ENCODE measurements at regions not wholly inside any gene's neighbourhood (a gene's known extent, or its start where the extent isn't known, plus 50 kb on each side); places are given as distances from the start of the nearest gene placed in this dataset.
A peak's percentile ranks its signal among the peaks of the same experiment; 100 is the strongest.

DNA sequence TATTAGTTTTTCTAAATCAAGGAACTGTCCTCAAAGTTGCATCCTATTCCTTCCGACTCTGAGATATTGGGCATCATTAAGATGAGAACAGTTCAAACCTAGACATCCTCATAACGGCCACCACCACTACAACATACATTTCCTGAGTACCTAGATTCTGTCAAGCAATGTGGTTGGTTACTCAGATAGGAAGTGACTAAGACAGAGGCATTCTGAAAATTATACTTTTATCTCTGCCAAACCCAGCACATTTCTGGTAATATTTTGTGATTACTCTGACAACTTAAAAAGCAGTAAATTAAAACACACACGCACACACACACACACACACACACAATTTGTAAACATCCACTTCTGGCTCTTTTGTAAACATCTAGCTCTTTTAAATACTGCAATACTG is 291.2 kb upstream of the MEOX2 start:
- DNase-seq = peak; percentile 23 to 46

DNA sequence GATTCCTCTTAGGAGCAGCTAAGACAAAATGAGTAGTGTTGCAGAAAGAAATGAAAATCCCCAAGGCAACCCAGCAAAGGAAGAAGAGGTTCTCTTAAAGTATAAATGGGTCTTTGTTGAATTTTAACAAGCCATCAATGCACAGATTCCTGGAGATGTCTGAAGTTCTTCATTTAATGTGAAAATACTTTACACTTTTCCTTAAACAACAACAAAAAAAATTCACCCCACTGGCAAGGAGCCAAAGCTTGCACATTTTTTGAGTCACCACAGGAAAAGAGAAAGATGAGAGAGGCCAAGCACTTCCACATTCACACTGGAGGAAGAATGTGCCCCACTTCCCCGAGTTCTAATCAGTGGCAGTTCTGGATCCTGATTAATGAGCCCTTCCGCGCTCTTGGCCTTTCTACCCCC is 286.4 kb upstream of the MEOX2 start:
- peak; percentile 2 to 8 for DNase-seq

DNA sequence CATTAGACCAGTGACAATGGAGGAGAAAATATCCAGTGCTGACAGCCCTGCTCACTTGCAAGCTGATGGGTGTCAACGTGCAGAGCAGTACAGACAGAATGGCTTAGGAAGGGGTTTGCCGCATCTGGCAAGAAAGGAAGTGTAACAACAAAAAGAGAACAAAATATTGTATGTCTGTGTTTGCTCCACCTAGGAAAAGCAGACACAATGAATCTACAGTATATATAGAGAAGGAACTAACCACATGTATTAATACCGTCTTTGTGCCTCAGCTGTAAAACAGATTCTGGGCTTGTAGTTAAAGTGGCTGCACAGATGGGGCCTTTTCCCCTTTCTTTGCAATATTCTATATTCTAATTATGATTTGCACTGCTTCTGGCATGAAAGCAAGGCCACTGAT is 281.1 kb upstream of the MEOX2 start:
- DNase-seq = peak in 1 of 2 experiments; percentile 0

GRCh38 chr7:15967121-15967520 is 280.6 kb upstream of the MEOX2 start:
- no peak for DNase-seq

GRCh38 chr7:15963206-15963605 is 276.7 kb upstream of the MEOX2 start:
- DNase-seq = peak in 1 of 2 experiments; percentile 2

DNA sequence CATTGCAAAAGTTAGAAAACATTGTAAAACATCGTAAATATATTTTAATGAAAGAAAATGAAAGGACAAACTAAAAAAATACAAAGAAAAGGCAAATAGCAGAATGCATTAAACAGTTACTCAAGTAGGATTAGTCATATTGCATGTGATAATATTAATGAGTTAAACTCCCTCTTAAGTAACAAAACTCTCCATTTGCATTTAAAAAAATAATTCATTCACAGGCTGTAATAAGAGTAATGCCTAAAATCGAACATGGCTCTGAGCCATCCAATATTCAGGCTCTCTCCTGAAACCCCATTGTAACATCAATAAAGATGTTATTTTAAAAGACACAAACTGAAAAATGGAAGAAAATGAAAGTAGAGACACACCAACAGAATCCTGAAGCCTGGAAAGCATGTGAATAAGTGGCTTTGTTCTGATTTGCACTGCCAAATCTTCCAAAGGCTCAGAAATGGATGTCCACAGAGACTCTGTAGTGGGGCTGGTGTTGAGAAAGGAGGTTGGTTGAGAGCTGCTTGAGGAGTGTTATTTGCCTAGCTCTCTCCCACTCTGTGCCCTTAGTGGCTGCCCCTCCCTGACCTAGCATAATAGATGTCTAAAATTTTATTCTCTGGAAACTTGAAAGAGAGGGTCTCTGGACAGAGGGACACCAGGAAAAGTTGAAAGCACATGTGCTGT is 268.3 kb upstream of the MEOX2 start:
- DNase-seq = no peak

- DNase-seq = no peak
These were observed 263.8 kb upstream of the MEOX2 start for GRCh38 chr7:15950299-15950698.

DNA sequence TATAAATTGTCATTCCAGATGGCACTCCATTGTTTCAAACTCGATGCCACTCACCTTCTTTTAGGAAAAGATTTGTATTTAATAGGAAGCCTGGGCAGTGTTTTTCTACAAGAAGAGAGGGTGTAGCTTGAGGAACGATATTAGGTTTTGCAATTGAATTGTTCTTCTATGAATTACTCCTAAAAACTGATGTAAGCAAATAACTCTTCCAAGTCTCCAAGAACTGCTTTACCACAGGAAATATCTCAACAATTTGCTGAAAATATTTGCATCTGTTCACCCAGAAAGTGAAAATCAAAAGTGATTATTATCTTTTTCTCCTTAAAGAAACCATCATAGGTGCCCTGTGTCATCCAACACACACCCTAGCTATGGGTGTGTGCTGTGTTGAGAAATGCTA is 261.3 kb upstream of the MEOX2 start:
- no peak for DNase-seq

DNA sequence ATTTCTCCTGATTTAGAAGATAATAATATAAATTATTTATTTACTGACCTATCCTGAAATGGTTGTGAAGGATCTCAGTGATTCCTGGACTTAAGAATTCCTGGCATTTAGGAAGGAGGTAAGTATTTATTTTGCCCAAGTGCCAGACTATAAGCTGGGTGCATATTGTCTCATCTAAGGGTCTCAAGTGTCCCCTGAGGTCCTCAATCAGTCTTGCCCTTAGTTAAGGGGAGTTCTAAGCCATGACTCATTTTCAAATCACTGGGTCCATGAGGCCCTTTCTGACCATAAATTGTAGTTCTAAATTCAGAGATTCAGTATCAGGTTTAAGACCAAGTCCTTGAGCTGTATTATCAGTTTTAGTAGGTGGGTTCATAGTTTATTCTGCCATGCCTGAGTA is 251.6 kb upstream of the MEOX2 start:
- DNase-seq = no peak

DNA sequence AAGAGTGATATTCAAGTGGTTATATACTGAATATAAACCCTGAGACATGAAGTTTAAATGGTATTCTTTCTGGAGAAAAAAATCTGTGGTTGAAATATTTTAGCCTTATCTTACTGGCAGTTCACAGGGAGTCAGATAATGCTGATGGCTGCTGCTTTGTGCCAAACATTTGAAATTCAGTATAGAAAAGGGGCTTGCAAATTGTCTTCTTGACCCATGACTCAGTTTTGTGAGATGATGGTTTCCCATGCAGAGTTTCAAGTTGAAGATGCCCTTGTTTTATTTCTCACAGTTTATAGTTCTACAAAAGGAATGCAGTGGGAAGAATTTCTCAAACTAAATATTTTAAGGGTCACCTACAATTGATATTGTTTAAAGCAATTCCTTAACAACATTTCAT is 251.1 kb upstream of the MEOX2 start:
- no peak for DNase-seq

- no peak for DNase-seq
These were observed 250.5 kb upstream of the MEOX2 start for GRCh38 chr7:15936991-15937390.

DNA sequence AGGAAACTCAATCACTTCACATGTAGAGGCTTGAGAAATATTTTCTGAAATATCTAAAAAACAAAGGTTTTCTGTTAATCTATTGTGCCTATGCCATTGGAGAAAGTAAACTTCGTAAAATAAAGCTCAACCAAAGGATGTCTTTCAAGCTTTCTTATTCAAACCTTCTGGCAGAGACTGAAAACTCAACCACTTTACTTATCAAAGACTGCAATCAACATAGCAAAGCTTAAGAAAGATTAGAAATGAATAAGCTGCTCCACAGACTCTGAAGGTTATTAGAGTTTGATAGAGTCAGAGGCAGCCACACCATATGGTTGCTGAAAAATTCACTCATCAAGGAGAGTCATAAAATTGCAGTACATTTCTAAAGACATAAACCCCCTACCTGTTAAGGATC is 245.8 kb upstream of the MEOX2 start:
- no peak for DNase-seq

GRCh38 chr7:15929411-15929810 is 242.9 kb upstream of the MEOX2 start:
- DNase-seq = no peak

GRCh38 chr7:15925608-15926007 is 239.1 kb upstream of the MEOX2 start:
- no peak for DNase-seq

GRCh38 chr7:15924910-15925309 is 238.4 kb upstream of the MEOX2 start:
- DNase-seq = no peak

DNA sequence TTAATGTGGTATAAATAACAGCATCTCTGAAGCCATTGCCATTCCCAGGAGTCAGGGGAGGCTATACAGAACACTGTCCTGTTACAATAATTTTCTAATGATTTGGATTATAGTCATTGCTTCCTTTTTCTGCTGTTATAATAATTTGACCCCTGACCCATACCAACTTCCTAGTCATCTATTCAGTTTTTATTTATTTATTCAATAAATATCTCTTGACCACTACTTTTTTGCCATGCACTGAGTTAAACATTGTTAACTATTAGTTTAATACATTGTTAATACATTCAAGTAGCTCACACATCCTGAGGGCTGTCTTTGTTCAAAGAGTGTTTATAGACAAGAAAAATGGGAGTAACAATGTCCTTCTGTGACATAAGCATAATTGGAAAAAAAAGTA is 235.5 kb upstream of the MEOX2 start:
- DNase-seq = no peak

DNA sequence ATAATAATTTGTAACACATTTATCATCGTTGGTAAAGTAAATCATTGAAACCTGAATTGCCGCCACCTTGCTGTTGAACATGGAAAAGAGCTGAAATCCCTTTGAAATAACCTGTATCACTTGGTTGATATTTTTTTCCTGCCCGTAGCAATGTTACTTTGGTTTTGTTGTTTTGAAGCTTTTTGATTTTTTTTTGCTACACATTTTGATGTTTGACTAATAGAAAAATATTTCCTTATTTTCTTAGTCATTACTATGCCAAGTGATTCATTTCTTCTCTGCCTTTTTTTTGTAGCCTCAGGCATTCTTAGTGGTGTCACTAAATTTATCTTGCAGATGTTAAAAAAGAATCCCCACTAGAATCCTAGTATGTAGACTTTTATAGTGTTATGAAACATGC is 235.1 kb upstream of the MEOX2 start:
- no peak for DNase-seq

- no peak for DNase-seq
These were observed 234.5 kb upstream of the MEOX2 start for GRCh38 chr7:15920953-15921352.

DNA sequence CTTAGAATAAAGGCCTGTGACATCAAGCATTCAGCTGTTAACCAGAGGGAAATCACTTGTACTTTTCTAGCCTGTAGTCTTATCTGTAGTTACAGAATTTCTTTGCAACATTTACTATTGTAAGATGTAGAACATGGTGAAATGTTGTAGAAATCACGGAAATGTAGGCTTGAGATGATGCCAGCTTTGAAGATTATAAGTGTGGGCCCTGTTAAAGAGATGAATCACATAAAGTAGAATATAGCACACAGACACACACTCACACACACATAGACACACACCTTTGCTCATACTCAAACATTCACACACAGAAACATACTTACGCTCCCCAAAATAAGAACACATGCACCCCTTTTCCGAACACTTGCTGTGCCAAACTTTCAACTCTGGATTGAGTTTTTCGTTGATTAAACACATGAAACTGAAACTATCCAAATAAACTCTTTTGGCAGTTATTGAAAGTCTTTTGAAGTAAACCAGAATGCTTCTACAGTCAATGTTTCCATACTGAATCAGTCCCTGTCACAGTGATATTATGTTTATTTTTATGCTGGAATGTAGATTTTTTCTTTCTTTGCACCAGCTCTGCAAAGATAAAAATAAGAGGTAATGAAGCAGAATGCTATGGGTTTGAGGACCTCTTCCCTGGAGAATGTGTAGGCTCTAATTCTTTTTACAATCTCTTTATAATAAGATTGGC is 230.3 kb upstream of the MEOX2 start:
- no peak for DNase-seq

DNA sequence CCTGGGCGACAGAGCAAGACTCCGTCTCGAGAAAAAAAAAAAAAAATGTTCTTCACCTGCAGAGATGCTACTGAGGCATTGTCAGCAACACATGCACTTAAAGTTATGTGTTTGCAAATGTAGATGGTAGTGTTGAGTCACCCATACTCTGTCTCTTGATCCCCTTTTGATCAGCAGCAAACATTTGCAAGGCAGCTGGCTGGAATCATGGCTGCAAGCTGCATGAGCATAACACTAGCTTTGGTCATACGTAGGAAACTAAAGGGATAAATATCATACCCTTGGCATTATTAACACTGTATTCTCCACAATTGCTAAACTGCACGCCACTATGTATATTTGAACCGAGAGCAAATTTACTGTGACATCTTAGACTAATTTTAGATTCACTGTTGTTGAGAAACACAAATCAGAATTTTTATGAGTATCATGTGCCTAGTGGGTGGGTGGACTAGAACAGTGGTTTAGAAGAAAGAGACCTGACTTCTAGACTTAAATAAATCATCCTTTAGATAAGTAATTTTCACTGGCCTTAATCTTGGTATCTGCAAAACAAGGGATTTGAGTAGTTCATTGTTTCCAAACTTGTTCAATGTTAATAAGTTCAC is 229.3 kb upstream of the MEOX2 start:
- no peak for DNase-seq

GRCh38 chr7:15914611-15915010 is 228.1 kb upstream of the MEOX2 start:
- DNase-seq = no peak

- DNase-seq = no peak
These were observed 220.0 kb upstream of the MEOX2 start for GRCh38 chr7:15906436-15906835.

DNA sequence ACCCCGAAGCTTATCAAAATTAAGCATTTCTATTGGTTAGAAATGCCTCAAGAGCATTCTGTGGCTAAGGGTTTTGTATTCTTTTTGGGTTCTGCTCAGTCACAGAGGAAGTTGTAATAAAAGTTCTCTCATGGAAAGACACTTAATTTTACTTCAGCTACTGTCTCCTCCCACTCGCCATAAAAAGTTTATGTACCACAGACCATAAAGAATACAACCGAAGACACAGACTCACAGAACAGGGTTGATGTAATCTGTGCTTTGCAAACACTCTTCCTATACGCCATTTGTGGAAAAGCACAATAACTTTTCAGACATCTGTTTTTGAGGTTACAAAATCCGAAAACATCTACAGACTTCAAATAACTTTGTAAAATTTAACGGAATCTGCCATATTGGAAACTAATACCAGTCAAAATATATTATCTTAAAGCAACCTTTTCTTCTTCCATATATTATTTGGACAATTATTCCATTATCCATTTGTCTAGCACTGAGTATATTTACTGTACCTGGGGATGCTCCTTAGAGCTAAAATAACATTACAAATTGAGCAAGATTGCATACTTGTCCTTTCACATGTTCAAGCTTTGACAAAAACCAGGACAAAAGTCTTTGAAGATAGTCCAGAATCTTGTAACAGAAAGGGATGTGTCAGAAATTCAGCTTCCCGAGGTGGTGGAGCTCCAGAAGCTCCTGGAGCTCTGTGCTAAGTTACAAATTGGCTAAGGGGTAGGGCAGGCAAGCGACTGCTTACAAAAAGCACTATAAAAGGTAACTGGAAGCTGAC is 219.0 kb upstream of the MEOX2 start:
- no peak for DNase-seq

All from Kasumi-1 (cell line).